KMS-11 (cell line): ENCODE measurements at regions not wholly inside any gene's neighbourhood (a gene's known extent, or its start where the extent isn't known, plus 50 kb on each side); places are given as distances from the start of the nearest gene placed in this dataset.

Source experiments
- H2AFZ ChIP-seq: fragments of 200-600 bp; sonication (generic); 2 replicates; pipeline ENCODE4 v1.6.1; 2016; ENCODE audit warnings: antibody characterized with exemption, mixed run types, low read depth
- H3K27ac ChIP-seq: fragments of 200-600 bp; sonication (generic); 2 replicates; pipeline ENCODE4 v1.6.1; 2016; ENCODE audit warnings: mild to moderate bottlenecking, mixed run types
- H3K27me3 ChIP-seq: fragments of 200-600 bp; sonication (generic); 2 replicates; pipeline ENCODE4 v1.6.1; 2017; ENCODE audit warnings: mild to moderate bottlenecking, low read depth, mixed run types, moderate library complexity; ENCODE audit not compliant: insufficient read depth
- H3K36me3 ChIP-seq: fragments of 200-600 bp; sonication (generic); 2 replicates; pipeline ENCODE4 v1.6.1; 2017; ENCODE audit warnings: mild to moderate bottlenecking, mixed run types; ENCODE audit not compliant: insufficient read depth
- H3K4me1 ChIP-seq: fragments of 200-600 bp; sonication (generic); 2 replicates; pipeline ENCODE4 v1.6.1; 2016; ENCODE audit warnings: mild to moderate bottlenecking, low read depth, mixed run types; ENCODE audit not compliant: poor library complexity, severe bottlenecking
- H3K4me2 ChIP-seq: fragments of 200-600 bp; sonication (generic); 2 replicates; pipeline ENCODE4 v1.7.0; 2016; ENCODE audit warnings: mild to moderate bottlenecking, mixed run types
- H3K4me3 ChIP-seq: fragments of 200-600 bp; sonication (generic); IDR thresholded peaks from 2 replicates; pipeline ENCODE4 v1.6.1; 2017; ENCODE audit warnings: low read depth, low read length, mixed read lengths; ENCODE audit not compliant: insufficient read depth
- H3K79me2 ChIP-seq: fragments of 200-600 bp; sonication (generic); 2 replicates; pipeline ENCODE4 v1.6.1; 2016; ENCODE audit warnings: low read depth, mixed run types; ENCODE audit not compliant: insufficient read depth
- H3K9ac ChIP-seq: fragments of 200-600 bp; sonication (generic); 2 replicates; pipeline ENCODE4 v1.6.1; 2016; ENCODE audit warnings: mild to moderate bottlenecking, mixed run types
- H4K20me1 ChIP-seq: fragments of 200-600 bp; sonication (generic); 2 replicates; pipeline ENCODE4 v1.6.1; 2016; ENCODE audit warnings: mild to moderate bottlenecking, mixed run types; ENCODE audit not compliant: insufficient read depth
- CTCF ChIP-seq: fragments of 200-600 bp; sonication (generic); conservative IDR thresholded peaks from 2 replicates; pipeline ENCODE4 v1.6.1; 2017; ENCODE audit warnings: low read depth, mild to moderate bottlenecking, antibody characterized with exemption, low read length, moderate library complexity, mixed read lengths

GRCh38 chr7:25580141-25580540 is 351.9 kb upstream of the NPVF start:
- Histone ChIP-seq H3K9ac (no peak overlapping the region), H3K4me2 (peak overlapping the region; percentile 46; the same call in 1 of the 2 replicates), H3K27ac (no peak overlapping the region), H3K4me1 (peaks cover 25% of the 10 kb centered on the region), H4K20me1 (no peaks in the 10 kb centered on the region), H3K4me3 (no peak overlapping the region), H3K27me3 (no peaks in the 10 kb centered on the region), H3K36me3 (no peaks in the 10 kb centered on the region), H2AFZ (no peak overlapping the region), H3K79me2 (no peaks in the 10 kb centered on the region)
- TF ChIP-seq CTCF, result no peak

DNA sequence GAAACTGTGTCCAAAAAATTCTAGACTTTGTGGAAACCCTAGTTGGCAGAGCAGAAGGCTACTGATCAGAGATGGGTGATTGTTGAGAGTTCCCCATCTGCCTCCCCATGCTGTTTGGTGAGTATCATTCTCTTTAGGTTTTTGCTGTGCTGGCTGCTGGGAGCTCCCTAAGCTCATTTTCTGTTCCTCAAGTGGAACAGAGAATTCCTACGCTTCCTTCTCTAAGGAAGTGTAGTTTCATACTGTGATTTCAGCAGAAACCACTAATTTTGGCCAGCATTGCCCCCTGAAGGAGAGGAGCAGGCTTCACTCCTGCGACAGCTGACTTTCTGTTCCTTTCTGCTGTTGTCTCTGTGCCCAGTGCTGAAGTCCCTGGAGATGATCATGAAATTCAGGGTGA is 355.3 kb upstream of the NPVF start:
- H3K4me3 ChIP-seq, result no peak overlapping the region
- TF ChIP-seq CTCF, result no peak
- no peak overlapping the region for H3K4me2 ChIP-seq
- H3K36me3 ChIP-seq, result no peaks in the 10 kb centered on the region
- no peak overlapping the region for H2AFZ ChIP-seq
- no peak overlapping the region for H3K27ac ChIP-seq
- H3K79me2 ChIP-seq, result no peaks in the 10 kb centered on the region
- H3K27me3 ChIP-seq, result no peaks in the 10 kb centered on the region
- H4K20me1 ChIP-seq, result no peaks in the 10 kb centered on the region
- no peak overlapping the region for H3K9ac ChIP-seq
- H3K4me1 ChIP-seq, result peaks cover 19% of the 10 kb centered on the region

DNA sequence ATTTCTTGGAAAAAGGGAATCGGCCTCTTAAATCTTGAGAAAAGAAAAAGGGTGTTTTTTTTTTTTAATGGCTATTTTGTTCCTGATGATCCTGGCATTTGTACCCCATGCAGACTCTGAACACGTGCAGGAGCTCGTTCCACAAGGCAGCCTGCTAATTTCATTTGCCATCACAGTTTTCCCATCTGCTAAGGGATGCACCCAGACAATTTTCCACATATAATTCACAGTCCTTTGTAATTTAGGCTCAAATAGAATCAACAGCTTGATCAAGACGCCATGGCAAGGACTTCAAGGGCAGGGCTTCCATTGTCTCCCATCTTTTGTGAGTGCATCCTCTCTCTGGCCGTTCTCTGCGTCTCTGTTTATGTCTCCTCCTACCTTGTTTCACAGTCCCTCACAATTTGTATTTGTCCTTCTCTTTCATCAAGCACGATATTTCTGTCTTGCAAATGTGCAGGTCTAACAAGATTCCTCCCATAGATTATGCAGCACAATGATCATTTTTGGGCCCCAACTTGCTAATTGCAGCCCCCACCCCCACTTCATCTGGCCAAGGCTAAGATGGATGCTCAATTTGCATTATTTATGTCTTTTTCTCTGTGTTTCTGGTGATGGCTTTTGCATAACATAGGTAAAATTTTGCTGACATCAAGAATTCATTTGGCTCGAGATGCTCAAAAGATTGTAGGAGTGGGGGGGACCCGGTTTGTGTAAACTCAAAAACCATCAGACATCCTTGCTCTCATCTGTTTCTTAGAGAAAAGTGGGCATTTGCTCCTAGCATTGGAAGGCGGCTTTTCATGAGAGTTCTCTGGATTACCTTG is 356.0 kb upstream of the NPVF start:
- no peaks in the 10 kb centered on the region for H3K36me3 ChIP-seq
- H3K79me2 ChIP-seq, result no peaks in the 10 kb centered on the region
- H2AFZ ChIP-seq, result no peak overlapping the region
- H3K4me3 ChIP-seq, result no peak overlapping the region
- H4K20me1 ChIP-seq, result no peaks in the 10 kb centered on the region
- H3K9ac ChIP-seq, result no peak overlapping the region
- TF ChIP-seq CTCF, result no peak
- no peak overlapping the region for H3K27ac ChIP-seq
- peaks cover 12% of the 10 kb centered on the region for H3K4me1 ChIP-seq
- no peak overlapping the region for H3K4me2 ChIP-seq
- H3K27me3 ChIP-seq, result no peaks in the 10 kb centered on the region

- H3K27me3 ChIP-seq, result no peaks in the 10 kb centered on the region
- TF ChIP-seq CTCF, result no peak
- no peak overlapping the region for H3K27ac ChIP-seq
- H3K4me2 ChIP-seq, result no peak overlapping the region
- no peak overlapping the region for H2AFZ ChIP-seq
- no peaks in the 10 kb centered on the region for H3K4me1 ChIP-seq
- no peak overlapping the region for H3K4me3 ChIP-seq
- no peak overlapping the region for H3K9ac ChIP-seq
- H4K20me1 ChIP-seq, result no peaks in the 10 kb centered on the region
- no peaks in the 10 kb centered on the region for H3K36me3 ChIP-seq
- H3K79me2 ChIP-seq, result no peaks in the 10 kb centered on the region
These were observed 358.2 kb upstream of the NPVF start for GRCh38 chr7:25586513-25586912.
